Epidermal melanocyte (primary cell): ENCODE measurements at regions not wholly inside any gene's neighbourhood (a gene's known extent, or its start where the extent isn't known, plus 50 kb on each side); places are given as distances from the start of the nearest gene placed in this dataset.
"Not testable (repeated sequence)": the region's sequence is repeated elsewhere in the genome, so short reads cannot be mapped to it uniquely, and the experiment has no call there.

Experiments
- DNase-seq: peaks from one replicate; pipeline ENCODE4 v3.0.0; 2011; ENCODE audit warnings: low spot score; ENCODE audit not compliant: insufficient read length

GRCh38 chr13:61884830-61885229 is 469.2 kb upstream of the PCDH20 start:
- no peak for DNase-seq

GRCh38 chr13:61880578-61881283 is 465.1 kb upstream of the PCDH20 start:
- no peak for DNase-seq

DNA sequence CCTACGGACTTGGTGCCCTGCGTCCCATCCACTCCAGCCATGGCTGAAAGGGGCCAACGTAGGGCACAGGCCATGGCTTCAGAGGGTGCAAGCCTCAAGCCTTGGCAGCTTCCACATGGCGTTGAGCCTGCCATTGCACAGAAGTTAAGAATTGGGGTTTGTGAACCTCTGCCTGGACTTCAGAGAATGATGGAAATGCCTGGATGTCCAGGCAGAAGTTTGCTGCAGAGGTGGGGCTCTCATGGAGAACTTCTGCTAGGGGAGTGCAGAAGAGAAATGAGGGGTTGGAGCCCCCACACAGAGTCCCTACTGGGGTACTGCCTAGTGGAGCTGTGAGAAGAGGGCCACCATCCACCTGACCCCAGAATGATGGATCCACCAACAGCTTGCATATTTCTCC is 462.9 kb upstream of the PCDH20 start:
- not testable (repeated sequence) for DNase-seq

DNA sequence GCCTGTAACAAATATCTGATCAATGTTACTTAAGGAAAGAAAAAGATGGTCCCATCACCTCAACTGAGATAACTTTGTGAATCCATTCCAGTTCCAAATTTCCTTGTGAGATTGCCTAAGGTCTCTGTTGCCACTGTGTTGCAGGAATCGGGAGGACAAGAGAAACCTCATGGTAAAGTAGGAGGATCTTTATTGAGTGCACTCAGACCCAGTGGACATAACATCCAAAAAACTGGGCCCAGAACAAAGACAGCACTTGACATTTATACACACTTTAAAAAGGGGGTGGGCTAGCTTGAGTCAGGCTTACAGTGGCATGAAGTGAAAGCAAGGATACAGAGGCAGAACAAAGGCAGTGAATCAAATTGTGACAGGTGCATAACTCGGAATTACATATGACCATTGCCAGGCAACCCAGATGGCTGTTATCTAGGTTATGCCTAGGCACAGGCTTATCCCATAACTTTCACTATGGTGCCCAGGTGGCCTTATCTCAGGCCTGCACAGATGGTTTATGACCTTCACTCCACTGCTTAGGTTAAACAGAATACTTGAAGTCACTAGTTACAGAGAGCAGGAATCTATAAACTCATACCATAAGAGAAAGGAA is 459.4 kb upstream of the PCDH20 start:
- DNase-seq: no peak

- DNase-seq: no peak
These were observed 458.1 kb upstream of the PCDH20 start for GRCh38 chr13:61873717-61874116.

DNA sequence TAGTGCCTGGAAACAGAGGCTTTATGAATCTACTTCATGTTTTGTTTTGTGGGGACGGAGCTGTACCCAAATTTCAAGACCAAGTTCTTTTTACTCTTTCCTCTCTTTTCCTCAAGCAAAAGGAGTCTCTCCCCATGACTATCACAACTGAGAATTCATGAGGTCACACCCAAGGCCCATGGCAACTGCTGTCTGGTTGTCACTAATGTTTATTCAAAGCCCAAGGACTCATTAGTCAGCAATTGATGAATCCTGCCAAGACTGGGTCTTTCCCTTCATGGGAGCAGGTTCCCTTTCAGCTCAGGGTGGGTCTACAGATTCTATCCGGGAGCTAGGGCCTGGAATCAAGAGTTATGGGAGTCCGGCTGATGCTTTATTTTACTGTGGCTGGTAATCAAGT is 441.5 kb upstream of the PCDH20 start:
- no peak for DNase-seq

- no peak for DNase-seq
These were observed 436.5 kb upstream of the PCDH20 start for GRCh38 chr13:61852116-61852619.

DNA sequence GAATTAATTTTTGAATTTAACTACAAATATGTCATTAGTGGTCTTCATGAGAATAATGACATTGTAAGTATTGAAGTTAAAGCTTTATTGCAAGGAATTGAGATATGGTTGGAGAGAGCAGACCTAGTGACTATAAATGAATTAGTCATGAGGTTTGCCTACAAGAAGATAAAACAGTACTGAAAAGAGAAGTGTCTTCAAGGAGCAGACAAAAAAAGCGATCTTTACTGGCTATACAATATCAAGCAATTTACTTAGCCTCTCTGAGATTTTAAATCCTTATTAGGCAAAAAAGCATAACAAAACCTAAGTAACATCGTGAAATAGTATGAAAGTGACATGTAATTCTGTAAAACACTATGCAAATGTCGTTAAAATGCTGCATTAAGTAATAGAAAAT is 435.1 kb upstream of the PCDH20 start:
- no peak for DNase-seq

DNA sequence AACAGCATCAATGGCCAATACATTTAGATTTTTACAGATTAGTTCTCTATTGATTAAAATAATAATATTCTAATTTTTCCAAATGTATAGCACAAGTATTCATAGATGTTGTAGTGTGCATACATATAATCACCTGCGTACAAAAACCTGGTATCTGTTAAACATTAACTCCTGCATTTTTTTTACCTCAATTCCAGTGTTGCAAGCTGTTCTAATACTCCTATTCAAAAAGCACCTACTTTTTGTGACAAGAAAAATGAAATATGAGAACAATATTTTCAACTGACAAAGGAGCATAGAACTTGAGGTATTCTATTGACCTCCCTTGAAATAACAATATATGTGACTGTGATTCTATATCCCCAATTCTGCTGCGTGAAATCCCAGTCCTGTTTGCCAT is 422.9 kb upstream of the PCDH20 start:
- DNase-seq: no peak

- DNase-seq: no peak
These were observed 417.6 kb upstream of the PCDH20 start for GRCh38 chr13:61833228-61833627.

GRCh38 chr13:61831026-61831425 is 415.4 kb upstream of the PCDH20 start:
- DNase-seq: no peak

DNA sequence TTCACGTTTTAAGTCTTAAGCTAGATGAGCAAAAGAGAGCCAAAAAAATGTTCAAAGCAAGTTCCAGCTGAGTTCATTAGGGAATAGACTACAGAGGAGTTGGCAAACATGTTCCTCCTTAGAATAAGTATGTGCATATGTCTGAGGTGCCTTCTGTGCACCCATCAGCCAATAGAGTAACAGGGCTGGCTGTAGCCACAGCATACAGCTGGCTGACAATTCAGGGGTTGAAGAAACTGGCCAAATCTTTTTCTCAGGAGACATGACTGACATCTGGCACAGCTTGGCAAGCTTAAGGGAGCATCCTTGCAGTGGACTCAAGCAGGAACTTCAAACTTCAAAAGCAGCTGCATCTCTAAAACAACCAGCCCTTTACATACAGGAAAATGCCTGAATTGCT is 414.8 kb upstream of the PCDH20 start:
- no peak for DNase-seq

DNA sequence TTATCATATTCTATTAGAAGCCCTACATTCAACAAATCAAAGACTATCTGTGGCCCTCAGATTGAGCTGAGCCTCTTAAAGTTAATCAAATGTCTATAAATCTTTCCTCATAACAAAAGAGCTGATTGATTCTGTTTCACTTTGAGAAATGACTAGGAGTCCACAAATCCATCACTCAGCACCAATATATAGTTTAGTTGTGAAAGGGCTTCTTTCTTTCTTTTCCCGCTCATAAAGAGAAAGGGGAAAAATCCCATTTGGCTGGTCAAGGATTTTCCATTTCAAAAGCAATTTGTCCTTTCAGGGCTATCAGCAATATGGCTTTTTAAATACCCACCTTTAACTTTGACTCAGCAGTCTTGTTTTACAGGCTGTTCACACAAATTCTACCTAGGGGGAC is 408.5 kb upstream of the PCDH20 start:
- DNase-seq: no peak

GRCh38 chr13:61812286-61812685 is 396.6 kb upstream of the PCDH20 start:
- no peak for DNase-seq

DNA sequence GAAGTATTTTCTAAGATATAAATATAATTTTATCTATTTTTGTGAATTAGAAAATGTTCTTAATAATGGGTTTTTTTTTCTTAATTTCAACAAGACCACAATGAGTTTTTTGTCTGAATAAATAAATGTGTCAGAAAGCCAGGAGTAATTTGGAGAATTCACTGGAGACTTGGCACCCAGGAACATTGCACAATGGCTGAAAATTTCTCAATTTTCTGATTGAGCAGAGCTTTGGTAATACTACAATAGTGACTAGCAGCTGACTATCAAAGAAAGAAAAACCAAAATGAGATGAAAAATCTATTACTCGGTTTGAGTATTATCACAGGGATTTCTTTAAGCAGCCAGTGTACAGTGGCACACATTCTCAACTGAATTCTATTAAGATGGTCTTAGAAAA is 394.4 kb upstream of the PCDH20 start:
- no peak for DNase-seq

DNA sequence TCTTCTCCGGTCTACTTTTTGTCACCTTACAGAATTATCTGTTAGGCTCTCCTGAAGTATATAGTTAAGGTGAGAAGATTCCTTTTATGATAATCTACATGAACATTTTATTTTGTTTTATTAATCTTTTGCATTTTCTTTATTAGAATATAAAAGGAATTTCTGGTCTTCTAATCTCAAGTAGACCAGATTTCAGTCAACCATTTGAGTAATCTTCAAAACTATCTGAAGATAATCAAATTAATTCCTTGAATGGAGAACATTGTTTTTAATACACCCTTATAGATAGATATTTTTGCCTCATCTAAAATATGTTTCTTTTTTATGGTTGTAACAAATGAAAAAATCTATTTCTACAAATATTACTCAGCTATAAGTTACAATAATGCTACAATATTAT is 381.7 kb upstream of the PCDH20 start:
- no peak for DNase-seq

DNA sequence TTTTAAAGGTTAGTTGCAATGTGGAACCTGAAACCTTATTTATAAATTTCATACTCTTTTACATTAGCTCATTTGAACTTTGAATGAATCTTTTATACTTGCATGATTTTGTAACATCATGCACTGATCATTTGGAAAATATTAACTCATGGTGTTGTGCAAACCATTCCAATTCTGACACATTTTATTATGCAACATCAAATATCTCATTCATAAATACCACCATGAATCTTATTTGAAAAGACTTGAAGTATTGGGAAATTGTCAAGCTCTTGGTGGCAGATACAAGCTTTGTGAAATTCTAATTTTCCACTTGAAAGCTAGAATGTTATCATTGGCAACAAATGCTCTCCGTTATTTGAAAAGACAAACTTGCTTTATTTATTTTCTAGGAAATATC is 379.9 kb upstream of the PCDH20 start:
- no peak for DNase-seq

- no peak for DNase-seq
These were observed 363.8 kb upstream of the PCDH20 start for GRCh38 chr13:61779456-61779855.

GRCh38 chr13:61778531-61778930 is 362.9 kb upstream of the PCDH20 start:
- no peak for DNase-seq

DNA sequence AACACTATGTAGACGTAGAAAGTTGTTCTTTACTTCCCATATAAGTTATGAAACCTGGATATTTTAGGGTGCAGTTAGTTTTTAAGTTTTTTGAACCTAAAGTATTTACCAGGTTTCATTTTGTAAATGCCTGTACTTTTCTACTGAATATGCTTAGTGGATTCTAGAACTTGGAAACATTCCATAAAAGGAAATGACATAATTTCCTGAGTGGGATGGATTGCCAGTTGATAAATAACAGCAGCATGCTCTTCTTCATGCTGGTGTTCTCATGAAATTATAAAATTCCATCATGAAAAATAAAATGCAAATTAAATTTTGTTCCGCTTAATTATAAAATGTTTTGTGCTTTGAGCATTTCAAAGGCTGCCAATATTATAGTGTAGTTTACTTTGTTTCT is 362.2 kb upstream of the PCDH20 start:
- no peak for DNase-seq

- DNase-seq: no peak
These were observed 361.6 kb upstream of the PCDH20 start for GRCh38 chr13:61777271-61777670.

- DNase-seq: no peak
These were observed 359.3 kb upstream of the PCDH20 start for GRCh38 chr13:61774903-61775302.

- no peak for DNase-seq
These were observed 355.0 kb upstream of the PCDH20 start for GRCh38 chr13:61770681-61771080.
